Activated CD4-positive, CD25-positive, alpha-beta regulatory T cell treated with anti-CD3 and anti-CD28 coated beads, Interleukin-2, amount 50 U/mL, for 72 hours (primary cell): ENCODE measurements at regions not wholly inside any gene's neighbourhood (a gene's known extent, or its start where the extent isn't known, plus 50 kb on each side); places are given as distances from the start of the nearest gene placed in this dataset.

Experiments
- DNase-seq: peaks from one replicate; pipeline ENCODE4 v3.0.0; 2021

DNA sequence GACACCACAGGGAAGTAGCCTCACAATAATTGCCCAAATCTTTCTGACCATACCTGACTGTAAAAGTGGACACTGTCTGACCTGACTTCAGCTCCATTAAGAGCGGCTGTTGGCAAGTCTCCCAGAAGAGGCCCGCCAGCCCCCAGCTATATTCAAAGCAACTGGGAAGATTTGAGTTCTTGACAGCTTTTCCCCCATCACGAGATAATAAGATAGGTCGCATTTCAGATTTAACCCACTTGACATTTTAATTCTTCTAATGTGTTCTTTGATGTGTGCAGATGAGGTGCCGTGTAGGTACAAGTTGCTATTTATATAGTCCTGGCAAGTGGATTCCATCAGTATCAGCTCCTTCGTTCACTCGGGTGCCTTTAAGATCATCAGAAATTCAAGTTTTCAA is 345.7 kb downstream of the DRD1 start:
- no peak for DNase-seq

DNA sequence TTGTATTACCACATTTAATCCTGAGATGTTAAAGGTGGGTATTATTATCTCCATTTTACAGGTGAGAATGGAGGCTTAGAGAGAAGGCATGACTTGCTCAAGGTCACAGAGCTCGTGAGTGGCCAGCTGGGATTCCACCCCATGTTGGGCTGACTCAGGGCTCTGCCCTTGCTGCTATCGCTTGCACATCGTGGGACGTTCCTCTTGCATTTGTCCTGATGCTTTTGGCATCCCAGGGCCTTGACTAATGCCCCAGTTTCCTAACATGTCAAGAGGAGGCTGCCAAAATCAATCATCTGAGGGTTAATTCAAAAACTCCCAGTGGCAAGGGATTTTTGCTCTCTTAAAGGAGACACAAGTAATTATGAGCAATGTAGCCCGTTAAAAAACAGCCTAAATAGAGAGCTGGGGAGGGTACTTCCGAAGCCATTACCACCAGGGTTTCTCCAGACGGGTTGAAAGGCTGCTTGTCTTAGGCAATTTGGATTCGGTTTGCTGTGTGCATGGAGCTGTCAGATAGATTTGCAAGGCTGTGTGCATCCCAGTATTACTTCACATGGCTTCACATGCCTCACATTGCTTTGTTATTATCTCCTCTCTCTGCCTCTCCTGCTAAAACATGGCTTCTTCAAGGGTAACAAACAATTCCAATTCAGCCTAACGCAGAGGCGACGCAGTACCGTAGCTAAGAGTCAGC is 347.4 kb downstream of the DRD1 start:
- no peak for DNase-seq

DNA sequence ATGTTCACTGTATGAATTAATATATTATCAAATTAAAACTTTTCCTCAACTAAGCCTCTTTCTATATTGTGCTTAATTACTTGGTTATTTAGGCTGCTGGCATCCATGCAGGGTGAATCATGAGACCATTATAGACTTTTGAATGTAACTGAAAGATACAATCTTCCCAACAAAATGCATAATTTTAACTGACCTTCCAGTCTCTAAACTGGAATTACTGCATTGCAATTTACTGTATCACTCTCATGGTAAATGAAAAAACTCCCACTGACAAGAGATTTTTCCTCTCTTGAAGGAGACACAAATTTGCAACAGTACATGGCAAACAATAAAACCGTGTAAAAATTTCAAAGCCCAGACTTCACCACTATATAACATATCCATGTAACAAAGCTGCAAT is 349.5 kb downstream of the DRD1 start:
- no peak for DNase-seq

GRCh38 chr5:175092691-175093090 is 351.3 kb downstream of the DRD1 start:
- DNase-seq = no peak

DNA sequence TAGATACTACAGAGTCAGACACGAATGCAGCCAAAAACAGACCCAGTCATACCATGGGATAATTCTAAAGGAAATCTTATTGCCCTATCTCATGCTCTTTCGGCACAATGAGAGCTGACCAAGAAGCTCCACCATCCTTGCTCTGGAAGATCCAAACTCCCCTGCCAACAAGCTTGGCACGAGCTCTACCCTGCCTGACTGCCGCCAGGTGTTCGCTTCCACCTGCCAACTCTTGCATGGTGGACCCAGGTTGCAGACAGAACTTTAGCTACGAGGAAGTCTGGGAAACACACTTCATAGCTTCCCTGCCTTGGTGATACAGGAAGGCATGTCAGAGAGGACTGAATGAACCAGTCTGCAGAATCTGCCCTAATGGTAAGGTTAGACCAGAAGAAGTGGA is 355.0 kb downstream of the DRD1 start:
- DNase-seq = no peak

DNA sequence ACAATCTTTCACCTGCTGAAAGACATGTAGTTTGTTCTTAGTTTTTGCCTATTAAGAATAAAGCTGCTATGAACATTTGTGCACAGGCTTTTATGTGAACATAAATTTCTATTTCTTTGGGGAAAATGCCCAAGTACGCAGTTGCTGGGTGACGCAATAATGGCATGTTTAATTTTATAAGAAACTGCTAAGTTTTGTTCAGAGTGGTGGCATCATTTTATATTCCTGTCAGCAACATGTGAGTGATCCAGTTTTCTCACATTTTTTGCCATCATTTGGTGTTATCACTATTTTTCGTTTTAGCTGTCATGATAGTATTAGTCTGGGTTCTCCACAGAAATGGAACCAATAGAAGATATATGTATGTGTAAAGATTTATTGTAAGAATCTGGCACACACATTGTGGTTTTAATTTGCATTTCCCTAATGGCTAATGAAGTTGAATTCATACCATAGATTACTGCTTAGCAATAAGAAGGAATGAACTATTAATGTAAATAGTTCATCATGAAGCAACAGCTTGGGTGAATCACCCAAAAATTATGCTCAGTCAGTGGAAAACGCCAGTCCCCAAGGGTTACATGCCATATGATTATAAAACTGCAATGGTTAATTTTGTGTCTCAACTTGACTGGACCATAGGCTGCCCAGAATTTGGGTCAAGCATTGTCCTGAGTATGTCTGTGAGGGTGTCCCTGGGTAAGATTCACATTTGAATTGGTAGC is 358.6 kb downstream of the MSX2 start:
- no peak for DNase-seq

DNA sequence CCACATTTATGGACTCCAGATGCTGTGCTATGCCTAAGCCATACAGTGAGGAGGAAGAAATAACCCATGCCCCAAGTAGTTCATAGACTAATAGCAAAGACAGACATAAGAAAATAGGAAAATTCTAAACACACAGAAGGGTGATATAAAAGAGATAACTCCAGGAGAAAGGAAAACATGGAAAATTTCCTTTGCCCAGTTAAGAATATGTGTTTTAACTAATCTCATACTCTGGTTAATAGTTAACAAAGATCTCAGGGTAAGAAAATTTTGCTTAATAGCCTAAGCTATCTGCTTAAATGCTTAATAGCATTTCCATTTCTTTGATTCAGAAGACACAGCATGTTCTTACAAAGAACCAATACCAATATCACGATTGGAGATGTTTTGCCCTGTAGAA is 358.0 kb downstream of the MSX2 start:
- DNase-seq = no peak

- DNase-seq = no peak
Measured at GRCh38 chr5:175079707-175080106, 355.3 kb downstream of the MSX2 start.

- DNase-seq = no peak
Measured at GRCh38 chr5:175070283-175070682, 345.9 kb downstream of the MSX2 start.

DNA sequence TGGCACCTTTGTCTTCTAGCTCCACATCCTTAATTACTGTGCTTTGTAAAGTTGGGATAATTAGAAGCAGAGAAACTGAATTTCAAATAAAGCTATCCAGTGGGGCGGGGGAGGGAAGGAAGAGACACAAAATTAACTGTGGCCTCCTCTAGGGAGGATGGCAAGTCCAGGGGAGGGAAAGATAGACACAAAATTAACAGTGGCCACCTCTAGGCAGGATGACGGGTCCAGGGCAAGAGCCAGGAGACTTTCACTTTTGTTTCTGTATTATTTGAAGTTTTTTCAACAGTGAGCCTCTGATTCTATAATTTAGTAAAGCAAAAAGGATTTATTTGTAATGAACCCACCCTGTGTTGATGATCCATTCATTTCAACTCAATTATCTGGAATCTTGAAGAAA is 335.9 kb downstream of the MSX2 start:
- DNase-seq = no peak

GRCh38 chr5:175059687-175060211 is 335.4 kb downstream of the MSX2 start:
- no peak for DNase-seq

GRCh38 chr5:175056831-175057230 is 332.4 kb downstream of the MSX2 start:
- DNase-seq = no peak

GRCh38 chr5:175054243-175054642 is 329.9 kb downstream of the MSX2 start:
- no peak for DNase-seq

DNA sequence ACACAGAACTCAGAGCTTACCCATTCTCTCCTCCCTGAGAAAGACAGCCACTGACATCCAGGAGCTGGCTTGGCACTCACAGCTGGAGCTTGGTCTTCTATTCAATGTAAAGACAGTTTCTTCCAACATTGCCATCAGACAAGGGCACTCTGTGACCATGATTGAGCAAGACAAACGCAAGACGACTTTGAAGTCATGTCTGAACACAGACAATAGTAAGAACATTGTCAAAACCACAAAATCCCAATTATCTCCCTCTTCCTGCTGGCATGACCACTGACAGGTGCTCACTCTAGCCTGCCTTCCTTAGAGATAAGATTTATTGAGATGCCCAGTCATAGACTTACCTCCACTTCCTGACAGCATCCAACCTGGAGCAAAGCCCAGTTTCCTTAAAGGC is 328.0 kb downstream of the MSX2 start:
- no peak for DNase-seq

GRCh38 chr5:175047048-175047447 is 322.7 kb downstream of the MSX2 start:
- no peak for DNase-seq

- no peak for DNase-seq
Measured at GRCh38 chr5:175045820-175046219, 321.4 kb downstream of the MSX2 start.

- DNase-seq = no peak
Measured at GRCh38 chr5:175037820-175038219, 313.4 kb downstream of the MSX2 start.

DNA sequence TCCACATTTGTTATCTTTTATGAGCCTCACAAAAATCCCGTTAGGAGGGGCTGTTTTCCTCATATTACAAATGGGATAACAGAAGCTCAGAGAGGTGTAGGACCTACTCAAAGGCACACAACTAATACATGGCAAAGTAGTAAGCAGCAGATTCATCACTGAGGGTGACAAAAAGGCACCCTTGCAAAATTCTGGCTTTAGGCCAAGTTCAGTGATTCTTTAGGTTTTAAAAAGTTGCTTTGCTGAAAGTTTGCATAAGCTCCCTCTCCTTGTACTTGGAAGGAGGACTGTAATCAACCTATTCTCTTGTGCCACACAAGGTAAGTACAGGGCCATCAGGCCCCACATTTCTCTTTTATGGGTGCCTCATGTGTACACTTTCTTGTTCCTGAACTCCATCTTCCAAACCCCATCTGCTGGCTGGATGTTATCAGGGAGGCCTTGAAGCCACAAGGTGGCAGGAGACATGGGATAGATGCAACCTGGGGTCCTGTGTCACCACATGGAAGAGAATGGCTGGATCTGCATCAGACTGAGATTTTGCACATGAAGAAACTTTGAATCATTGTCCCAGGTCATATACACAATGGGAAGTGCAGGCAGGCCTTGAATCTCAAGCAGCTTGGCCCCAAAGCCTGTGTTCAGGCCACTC is 311.6 kb downstream of the MSX2 start:
- no peak for DNase-seq

GRCh38 chr5:175034924-175035323 is 310.5 kb downstream of the MSX2 start:
- no peak for DNase-seq

GRCh38 chr5:175032741-175033151 is 308.4 kb downstream of the MSX2 start:
- no peak for DNase-seq

- DNase-seq = no peak
Measured at GRCh38 chr5:175032013-175032412, 307.6 kb downstream of the MSX2 start.

- DNase-seq = no peak
Measured at GRCh38 chr5:175027390-175027789, 303.0 kb downstream of the MSX2 start.

- DNase-seq = no peak
Measured at GRCh38 chr5:175025077-175025476, 300.7 kb downstream of the MSX2 start.
